ENCODE measurements at regions not wholly inside any gene's neighbourhood (a gene's known extent, or its start where the extent isn't known, plus 50 kb on each side); places are given as distances from the start of the nearest gene placed in this dataset.
"Not testable (repeated sequence)": the region's sequence is repeated elsewhere in the genome, so short reads cannot be mapped to it uniquely, and the experiment has no call there.

DNA sequence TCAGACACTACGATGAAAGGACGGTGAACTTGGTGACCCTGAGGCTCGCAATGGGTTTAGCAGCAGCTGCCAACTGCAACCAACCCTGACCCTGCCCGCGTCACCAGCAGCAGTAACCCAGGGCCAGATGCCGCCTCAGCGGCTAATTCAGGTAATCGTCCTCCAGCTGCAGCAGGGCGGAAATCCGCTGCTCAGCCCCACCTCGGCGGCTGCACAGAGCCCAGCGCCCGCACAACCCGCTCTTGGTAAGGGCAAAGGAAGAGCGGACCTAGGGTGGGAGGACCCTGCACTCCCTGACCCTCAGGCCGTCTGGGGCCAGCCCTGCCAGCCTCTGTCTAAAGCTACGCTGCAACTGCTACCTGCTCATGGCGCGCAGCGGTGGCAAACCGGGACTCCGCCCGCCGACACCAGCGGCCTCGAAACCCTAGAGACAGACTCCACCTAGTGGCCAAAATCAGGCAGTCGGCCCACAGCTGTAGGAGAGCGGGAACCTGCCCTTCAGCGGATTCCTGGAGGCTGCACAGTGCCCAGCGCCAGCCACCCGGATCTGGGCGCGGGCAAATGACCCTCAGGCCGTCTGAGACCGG, 82.4 kb downstream of the POTEB2 start:
- TF ChIP-seq, protein P1, sequence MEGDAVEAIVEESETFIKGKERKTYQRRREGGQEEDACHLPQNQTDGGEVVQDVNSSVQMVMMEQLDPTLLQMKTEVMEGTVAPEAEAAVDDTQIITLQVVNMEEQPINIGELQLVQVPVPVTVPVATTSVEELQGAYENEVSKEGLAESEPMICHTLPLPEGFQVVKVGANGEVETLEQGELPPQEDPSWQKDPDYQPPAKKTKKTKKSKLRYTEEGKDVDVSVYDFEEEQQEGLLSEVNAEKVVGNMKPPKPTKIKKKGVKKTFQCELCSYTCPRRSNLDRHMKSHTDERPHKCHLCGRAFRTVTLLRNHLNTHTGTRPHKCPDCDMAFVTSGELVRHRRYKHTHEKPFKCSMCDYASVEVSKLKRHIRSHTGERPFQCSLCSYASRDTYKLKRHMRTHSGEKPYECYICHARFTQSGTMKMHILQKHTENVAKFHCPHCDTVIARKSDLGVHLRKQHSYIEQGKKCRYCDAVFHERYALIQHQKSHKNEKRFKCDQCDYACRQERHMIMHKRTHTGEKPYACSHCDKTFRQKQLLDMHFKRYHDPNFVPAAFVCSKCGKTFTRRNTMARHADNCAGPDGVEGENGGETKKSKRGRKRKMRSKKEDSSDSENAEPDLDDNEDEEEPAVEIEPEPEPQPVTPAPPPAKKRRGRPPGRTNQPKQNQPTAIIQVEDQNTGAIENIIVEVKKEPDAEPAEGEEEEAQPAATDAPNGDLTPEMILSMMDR (IDR thresholded peaks at IDR 0.05), result not testable (repeated sequence)
- not testable (repeated sequence) for TF ChIP-seq POLR2A (IDR thresholded peaks at IDR 0.05)

All from esophagus squamous epithelium (tissue), 4 donors.